Activated T-cell treated with anti-CD3 and anti-CD28 coated beads, Interleukin-2, amount 50 U/mL, for 72 hours (primary cell): ENCODE measurements at regions not wholly inside any gene's neighbourhood (a gene's known extent, or its start where the extent isn't known, plus 50 kb on each side); places are given as distances from the start of the nearest gene placed in this dataset.
"Not testable (repeated sequence)": the region's sequence is repeated elsewhere in the genome, so short reads cannot be mapped to it uniquely, and the experiment has no call there.

Experiments
- ATAC-seq, 2 donors: fragments of 150-1000 bp; cut with Tn5 transposase; replicated peaks in 1 of 2; 2 replicates each; pipeline ENCODE4 v1.10.0; 2021; ENCODE audit warnings: moderate library complexity in 2 of 2, mild to moderate bottlenecking in 1 of 2
- DNase-seq, 2 donors: peaks; one replicate each; pipeline ENCODE4 v3.0.0; 2021 to 2022; ENCODE audit warnings: mixed read lengths in 1 of 2
- H3K27ac Mint-ChIP-seq: one replicate; pipeline ENCODE4 v1.8.0; 2022; ENCODE audit warnings: mild to moderate bottlenecking, moderate library complexity, mixed read lengths
- H3K27me3 Mint-ChIP-seq: one replicate; pipeline ENCODE4 v1.8.0; 2022; ENCODE audit warnings: low read depth, mixed read lengths
- H3K36me3 Mint-ChIP-seq, 2 donors: one replicate each; pipeline ENCODE4 v1.8.0; 2022; ENCODE audit warnings: mixed read lengths in 2 of 2, mild to moderate bottlenecking in 1 of 2; ENCODE audit not compliant: insufficient read depth in 2 of 2
- H3K4me1 Mint-ChIP-seq: one replicate; pipeline ENCODE4 v1.8.0; 2022; ENCODE audit warnings: low read depth, mixed read lengths
- H3K4me3 Mint-ChIP-seq, 2 donors: one replicate each; pipeline ENCODE4 v1.8.0; 2022; ENCODE audit warnings: mild to moderate bottlenecking in 2 of 2, mixed read lengths in 2 of 2, moderate library complexity in 2 of 2
- H3K9me3 Mint-ChIP-seq, 2 donors: one replicate each; pipeline ENCODE4 v1.8.0; 2022; ENCODE audit warnings: mixed read lengths in 2 of 2

- DNase-seq (no peak), ATAC-seq (no peak)
- no peak overlapping the region for H3K27ac Mint-ChIP-seq
- no peaks in the 10 kb centered on the region for H3K9me3 Mint-ChIP-seq
- no peak overlapping the region for H3K4me3 Mint-ChIP-seq
- no peaks in the 10 kb centered on the region for H3K36me3 Mint-ChIP-seq
- no peaks in the 10 kb centered on the region for H3K4me1 Mint-ChIP-seq
- no peaks in the 10 kb centered on the region for H3K27me3 Mint-ChIP-seq
Observed at GRCh38 chr6:121523628-121524027, 88.2 kb downstream of the GJA1 start.

- H3K36me3 Mint-ChIP-seq: no peaks in the 10 kb centered on the region
- no peak overlapping the region for H3K27ac Mint-ChIP-seq
- H3K4me1 Mint-ChIP-seq: no peaks in the 10 kb centered on the region
- H3K4me3 Mint-ChIP-seq: no peak overlapping the region
- DNase-seq (no peak), ATAC-seq (no peak)
- no peaks in the 10 kb centered on the region for H3K27me3 Mint-ChIP-seq
- H3K9me3 Mint-ChIP-seq: no peaks in the 10 kb centered on the region
Observed at GRCh38 chr6:121526282-121526681, 90.8 kb downstream of the GJA1 start.

- Mint-ChIP-seq H3K27me3 (no peaks in the 10 kb centered on the region), H3K27ac (no peak overlapping the region)
Observed at GRCh38 chr6:121531658-121532169, 96.3 kb downstream of the GJA1 start.

GRCh38 chr6:121533321-121533841 lies 97.9 kb downstream of the GJA1 start:
- no peaks in the 10 kb centered on the region for H3K9me3 Mint-ChIP-seq
- no peaks in the 10 kb centered on the region for H3K36me3 Mint-ChIP-seq
- no peak for ATAC-seq
- H3K4me3 Mint-ChIP-seq: no peak overlapping the region
- H3K27ac Mint-ChIP-seq: no peak overlapping the region
- DNase-seq: no peak
- no peaks in the 10 kb centered on the region for H3K4me1 Mint-ChIP-seq
- H3K27me3 Mint-ChIP-seq: no peaks in the 10 kb centered on the region

More at GRCh38 chr6:121531658-121532169, 96.3 kb downstream of the GJA1 start:
- DNase-seq (no peak), ATAC-seq (no peak)
- Mint-ChIP-seq H3K4me3 (no peak overlapping the region), H3K4me1 (no peaks in the 10 kb centered on the region), H3K36me3 (no peaks in the 10 kb centered on the region), H3K9me3 (no peaks in the 10 kb centered on the region)

GRCh38 chr6:121535777-121536176 lies 100.3 kb downstream of the GJA1 start:
- Mint-ChIP-seq H3K27ac (no peak overlapping the region), H3K36me3 (no peaks in the 10 kb centered on the region), H3K27me3 (no peaks in the 10 kb centered on the region), H3K4me3 (no peak overlapping the region), H3K4me1 (no peaks in the 10 kb centered on the region), H3K9me3 (no peaks in the 10 kb centered on the region)
- ATAC-seq (no peak), DNase-seq (no peak)

GRCh38 chr6:121536345-121536744 lies 100.9 kb downstream of the GJA1 start:
- no peak for ATAC-seq
- H3K36me3 Mint-ChIP-seq: no peaks in the 10 kb centered on the region
- H3K4me1 Mint-ChIP-seq: no peaks in the 10 kb centered on the region
- no peaks in the 10 kb centered on the region for H3K27me3 Mint-ChIP-seq
- H3K4me3 Mint-ChIP-seq: no peak overlapping the region
- H3K27ac Mint-ChIP-seq: no peak overlapping the region
- DNase-seq: no peak
- H3K9me3 Mint-ChIP-seq: no peaks in the 10 kb centered on the region

- H3K4me1 Mint-ChIP-seq: no peaks in the 10 kb centered on the region
- H3K4me3 Mint-ChIP-seq: no peak overlapping the region
- no peaks in the 10 kb centered on the region for H3K27me3 Mint-ChIP-seq
- H3K9me3 Mint-ChIP-seq: no peaks in the 10 kb centered on the region
- DNase-seq: no peak
- no peak overlapping the region for H3K27ac Mint-ChIP-seq
- no peaks in the 10 kb centered on the region for H3K36me3 Mint-ChIP-seq
- no peak for ATAC-seq
Observed at GRCh38 chr6:121539439-121539838, 104.0 kb downstream of the GJA1 start.

GRCh38 chr6:121540210-121540609 lies 104.8 kb downstream of the GJA1 start:
- ATAC-seq (no peak), DNase-seq (no peak)
- Mint-ChIP-seq H3K27ac (no peak overlapping the region), H3K9me3 (no peaks in the 10 kb centered on the region), H3K27me3 (no peaks in the 10 kb centered on the region), H3K4me3 (no peak overlapping the region), H3K4me1 (no peaks in the 10 kb centered on the region), H3K36me3 (no peaks in the 10 kb centered on the region)

- ATAC-seq (no peak), DNase-seq (no peak)
- Mint-ChIP-seq H3K27me3 (no peaks in the 10 kb centered on the region), H3K36me3 (no peaks in the 10 kb centered on the region), H3K27ac (no peak overlapping the region), H3K4me3 (no peak overlapping the region), H3K4me1 (no peaks in the 10 kb centered on the region), H3K9me3 (no peaks in the 10 kb centered on the region)
Observed at GRCh38 chr6:121544691-121545090, 109.2 kb downstream of the GJA1 start.

- H3K27me3 Mint-ChIP-seq: no peaks in the 10 kb centered on the region
- no peak overlapping the region for H3K27ac Mint-ChIP-seq
- ATAC-seq: no peak
- H3K4me1 Mint-ChIP-seq: no peaks in the 10 kb centered on the region
- no peak overlapping the region for H3K4me3 Mint-ChIP-seq
- H3K9me3 Mint-ChIP-seq: peaks cover 0 to 1% of the 10 kb centered on the region in 2 donors
- H3K36me3 Mint-ChIP-seq: no peaks in the 10 kb centered on the region
- no peak for DNase-seq
Observed at GRCh38 chr6:121548131-121548530, 112.7 kb downstream of the GJA1 start.

GRCh38 chr6:121549736-121550135 lies 114.3 kb downstream of the GJA1 start:
- Mint-ChIP-seq H3K27me3 (no peaks in the 10 kb centered on the region), H3K9me3 (peaks cover 0 to 1% of the 10 kb centered on the region in 2 donors), H3K27ac (no peak overlapping the region), H3K4me1 (no peaks in the 10 kb centered on the region), H3K36me3 (no peaks in the 10 kb centered on the region), H3K4me3 (no peak overlapping the region)
- ATAC-seq: no peak
- DNase-seq: no peak

- H3K36me3 Mint-ChIP-seq: no peaks in the 10 kb centered on the region
- no peaks in the 10 kb centered on the region for H3K4me1 Mint-ChIP-seq
- H3K27ac Mint-ChIP-seq: no peak overlapping the region
- no peaks in the 10 kb centered on the region for H3K27me3 Mint-ChIP-seq
- peaks cover 0 to 1% of the 10 kb centered on the region in 2 donors for H3K9me3 Mint-ChIP-seq
- DNase-seq (no peak), ATAC-seq (no peak)
- no peak overlapping the region for H3K4me3 Mint-ChIP-seq
Observed at GRCh38 chr6:121550491-121551010, 115.1 kb downstream of the GJA1 start.

GRCh38 chr6:121555201-121555600 lies 119.8 kb downstream of the GJA1 start:
- no peaks in the 10 kb centered on the region for H3K36me3 Mint-ChIP-seq
- H3K4me1 Mint-ChIP-seq: no peaks in the 10 kb centered on the region
- DNase-seq (no peak), ATAC-seq (no peak)
- no peak overlapping the region for H3K27ac Mint-ChIP-seq
- H3K27me3 Mint-ChIP-seq: no peaks in the 10 kb centered on the region
- no peak overlapping the region for H3K4me3 Mint-ChIP-seq
- H3K9me3 Mint-ChIP-seq: peaks cover 0 to 1% of the 10 kb centered on the region in 2 donors

GRCh38 chr6:121556149-121556548 lies 120.7 kb downstream of the GJA1 start:
- not testable (repeated sequence) for H3K36me3 Mint-ChIP-seq, H3K4me1 Mint-ChIP-seq, H3K9me3 Mint-ChIP-seq, DNase-seq, H3K4me3 Mint-ChIP-seq, ATAC-seq, H3K27me3 Mint-ChIP-seq, H3K27ac Mint-ChIP-seq
